Natural killer cell (primary cell): ENCODE measurements at regions not wholly inside any gene's neighbourhood (a gene's known extent, or its start where the extent isn't known, plus 50 kb on each side); places are given as distances from the start of the nearest gene placed in this dataset.

Experiments
- ATAC-seq, 3 donors: fragments of 150-1000 bp in 2 of 3; fragments of 200-7000 bp in 1 of 3; cut with Tn5 transposase; 1 replicate in 1 of 3; 2 replicates in 2 of 3; pipeline ENCODE4 v1.10.0; 2021; ENCODE audit warnings: mild to moderate bottlenecking in 2 of 3, moderate library complexity in 2 of 3
- DNase-seq, 2 donors: peaks; one replicate each; pipeline versions ENCODE4 v3.0.0 to v3.0.0-alpha.2; 2013 to 2021; ENCODE audit warnings: mixed read lengths in 1 of 2
- H3K27ac ChIP-seq: one replicate; pipeline ENCODE4 v1.5.1; 2013; ENCODE audit warnings: mild to moderate bottlenecking, low read length
- H3K27me3 ChIP-seq: one replicate; pipeline ENCODE4 v1.6.1; 2013; ENCODE audit warnings: low read length; ENCODE audit not compliant: control insufficient read depth, insufficient read depth
- H3K36me3 ChIP-seq: one replicate; pipeline ENCODE4 v1.6.1; 2013; ENCODE audit warnings: low read length; ENCODE audit not compliant: control insufficient read depth, insufficient read depth
- H3K4me1 ChIP-seq: one replicate; pipeline ENCODE4 v1.6.1; 2013; ENCODE audit warnings: low read length; ENCODE audit not compliant: control insufficient read depth, insufficient read depth
- H3K4me3 ChIP-seq: one replicate; pipeline ENCODE4 v1.5.1; 2013; ENCODE audit warnings: low read length
- H3K9me3 ChIP-seq: one replicate; pipeline ENCODE4 v1.6.1; 2013; ENCODE audit warnings: low read length; ENCODE audit not compliant: control insufficient read depth, insufficient read depth
- H3K27ac Mint-ChIP-seq, 2 donors: one replicate each; pipeline ENCODE4 v1.8.0; 2022; ENCODE audit warnings: mild to moderate bottlenecking in 2 of 2, mixed read lengths in 2 of 2, moderate library complexity in 1 of 2
- H3K27me3 Mint-ChIP-seq, 2 donors: one replicate each; pipeline ENCODE4 v1.8.0; 2022; ENCODE audit warnings: low read depth in 2 of 2, mixed read lengths in 2 of 2
- H3K36me3 Mint-ChIP-seq: one replicate; pipeline ENCODE4 v1.8.0; 2022; ENCODE audit warnings: mixed read lengths
- H3K4me1 Mint-ChIP-seq, 2 donors: one replicate each; pipeline ENCODE4 v1.8.0; 2022; ENCODE audit warnings: mixed read lengths in 2 of 2
- H3K4me3 Mint-ChIP-seq: one replicate; pipeline ENCODE4 v1.8.0; 2022; ENCODE audit warnings: mild to moderate bottlenecking, moderate library complexity, mixed read lengths
- H3K9me3 Mint-ChIP-seq, 2 donors: one replicate each; pipeline ENCODE4 v1.8.0; 2022; ENCODE audit warnings: mixed read lengths in 2 of 2
- CTCF ChIP-seq: fragments of 200-600 bp; IDR thresholded peaks from one replicate; pipeline ENCODE4 v1.8.0; 2022; ENCODE audit warnings: antibody characterized with exemption
- WGBS: methylation state at CpG from one replicate; pipeline ENCODE4 v1.1.7; 2013; ENCODE audit warnings: missing lambda C conversion rate; ENCODE audit not compliant: insufficient coverage; 5-methylcytosine and 5-hydroxymethylcytosine counted together
- intact Hi-C: fragments of 100-400 bp; cut with micrococcal nuclease; formaldehyde crosslinking; loops from one replicate; pipeline ENCODE4 v1.14.2; 2022

DNA sequence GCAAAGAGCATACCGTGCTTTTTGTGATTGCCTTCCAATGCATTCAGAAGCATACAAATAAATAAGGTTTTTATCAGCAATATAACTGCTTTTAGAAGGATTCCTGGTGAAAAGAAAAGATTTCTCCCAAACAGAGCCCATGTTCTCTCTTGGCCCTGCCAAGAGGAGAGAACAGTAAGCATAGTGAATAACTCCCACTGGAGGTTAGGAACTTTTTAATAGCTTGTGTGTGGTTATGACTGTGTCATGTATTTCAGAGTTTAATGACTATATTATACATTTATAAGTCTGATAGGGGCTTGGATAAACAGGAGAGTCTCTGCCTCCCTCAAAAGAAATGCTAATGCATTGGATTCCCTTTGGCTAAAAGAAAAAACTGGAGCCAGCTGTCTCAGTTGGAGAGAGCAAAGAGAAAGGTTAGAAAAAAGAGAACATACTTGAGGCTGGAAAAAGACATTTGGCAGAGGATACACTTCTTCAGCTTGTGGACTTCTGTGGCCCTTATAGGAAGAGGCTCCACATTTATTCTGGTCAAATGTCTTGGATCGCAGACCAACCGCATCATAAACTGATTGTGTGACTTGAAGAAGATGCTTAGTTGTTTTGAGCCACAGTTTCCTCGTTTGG lies 63.0 kb upstream of the SPRED2 start:
- H3K4me3 Mint-ChIP-seq, result no peak overlapping the region
- H3K36me3 Mint-ChIP-seq, result no peaks in the 10 kb centered on the region
- Histone ChIP-seq H3K27ac (no peak overlapping the region), H3K4me1 (no peaks in the 10 kb centered on the region), H3K9me3 (no peaks in the 10 kb centered on the region), H3K36me3 (no peaks in the 10 kb centered on the region), H3K4me3 (no peak overlapping the region), H3K27me3 (no peaks in the 10 kb centered on the region)
- no peak overlapping the region for H3K27ac Mint-ChIP-seq
- H3K27me3 Mint-ChIP-seq, result peaks cover 9 to 19% of the 10 kb centered on the region in 2 donors
- WGBS, result 100% methylated on average over 2 of the region's 4 CpGs
- DNase-seq (no peak), ATAC-seq (no peak)
- intact Hi-C loops, result no loop called here
- no peaks in the 10 kb centered on the region for H3K4me1 Mint-ChIP-seq
- H3K9me3 Mint-ChIP-seq, result no peaks in the 10 kb centered on the region
- no peak for TF ChIP-seq CTCF

GRCh38 chr2:65494078-65494477 lies 61.7 kb upstream of the SPRED2 start:
- Mint-ChIP-seq H3K4me3 (no peak overlapping the region), H3K27me3 (peaks cover 9 to 25% of the 10 kb centered on the region in 2 donors), H3K9me3 (no peaks in the 10 kb centered on the region), H3K4me1 (no peaks in the 10 kb centered on the region), H3K27ac (no peak overlapping the region), H3K36me3 (no peaks in the 10 kb centered on the region)
- intact Hi-C loops, result no loop called here
- Histone ChIP-seq H3K4me1 (no peaks in the 10 kb centered on the region), H3K9me3 (peaks cover under 1% of the 10 kb centered on the region), H3K27me3 (no peaks in the 10 kb centered on the region), H3K27ac (no peak overlapping the region), H3K4me3 (no peak overlapping the region), H3K36me3 (no peaks in the 10 kb centered on the region)
- WGBS, result 97% methylated on average over 3 of the region's 3 CpGs
- DNase-seq (no peak), ATAC-seq (no peak)
- no peak for TF ChIP-seq CTCF

DNA sequence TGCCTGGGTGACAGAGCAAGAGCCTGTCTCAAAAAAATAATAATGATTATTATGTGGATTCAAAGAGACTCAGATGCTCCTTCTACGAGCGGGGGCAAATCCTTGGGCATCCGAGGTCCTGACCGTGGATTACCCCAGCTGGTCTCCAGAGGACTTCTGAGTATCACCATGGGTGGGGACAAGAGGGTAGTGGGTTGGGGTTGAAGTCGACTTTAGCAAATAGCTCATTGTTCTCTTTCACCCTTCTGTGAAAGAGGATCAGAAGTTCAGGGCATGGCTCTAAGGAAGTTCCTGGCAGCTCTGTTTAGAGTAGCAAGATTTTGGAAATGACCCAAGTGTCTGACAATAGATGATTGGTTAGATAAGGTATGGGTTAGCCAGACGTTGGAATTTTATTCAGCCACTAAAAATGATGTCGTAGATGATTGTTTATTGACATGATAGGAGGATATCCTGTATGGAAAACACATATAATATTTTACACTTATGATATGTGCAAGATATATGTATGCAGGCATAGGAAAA lies 59.0 kb upstream of the SPRED2 start:
- H3K27ac Mint-ChIP-seq, result no peak overlapping the region
- DNase-seq (no peak), ATAC-seq (no peak)
- 65% methylated on average over 6 of the region's 7 CpGs for WGBS
- H3K36me3 Mint-ChIP-seq, result no peaks in the 10 kb centered on the region
- peaks cover 9 to 37% of the 10 kb centered on the region in 2 donors for H3K27me3 Mint-ChIP-seq
- H3K27ac ChIP-seq, result no peak overlapping the region
- no peaks in the 10 kb centered on the region for H3K4me1 Mint-ChIP-seq
- H3K27me3 ChIP-seq, result no peaks in the 10 kb centered on the region
- no peaks in the 10 kb centered on the region for H3K36me3 ChIP-seq
- H3K9me3 ChIP-seq, result peaks cover 5% of the 10 kb centered on the region
- H3K9me3 Mint-ChIP-seq, result peaks cover 0 to 2% of the 10 kb centered on the region in 2 donors
- no peak for TF ChIP-seq CTCF
- H3K4me1 ChIP-seq, result no peaks in the 10 kb centered on the region
- H3K4me3 ChIP-seq, result no peak overlapping the region
- no peak overlapping the region for H3K4me3 Mint-ChIP-seq
- intact Hi-C loops, result no loop called here

DNA sequence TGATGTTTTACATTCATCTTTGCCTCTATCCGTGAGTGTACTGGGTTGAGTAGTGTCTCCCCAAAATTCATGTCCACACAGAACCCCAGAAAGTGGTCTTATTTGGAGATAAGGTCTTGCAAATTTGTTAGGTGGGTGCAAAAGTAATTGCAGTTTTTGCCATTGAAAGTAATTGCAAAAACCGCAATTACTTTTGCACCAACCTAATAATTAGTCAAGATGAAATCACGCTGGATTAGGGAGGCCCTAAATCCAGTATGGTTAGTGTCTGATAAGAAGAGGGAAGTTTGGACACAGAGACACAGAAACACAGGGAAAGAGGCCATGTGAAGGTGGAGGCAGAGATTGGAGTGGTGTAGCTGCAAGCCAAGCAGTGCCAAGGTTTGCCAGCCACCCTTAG lies 57.8 kb upstream of the SPRED2 start:
- H3K27me3 Mint-ChIP-seq, result peaks cover 10 to 37% of the 10 kb centered on the region in 2 donors
- no peaks in the 10 kb centered on the region for H3K27me3 ChIP-seq
- no peaks in the 10 kb centered on the region for H3K4me1 Mint-ChIP-seq
- no peak for ATAC-seq
- TF ChIP-seq CTCF, result no peak
- H3K36me3 Mint-ChIP-seq, result no peaks in the 10 kb centered on the region
- no peaks in the 10 kb centered on the region for H3K4me1 ChIP-seq
- H3K4me3 Mint-ChIP-seq, result no peak overlapping the region
- no peaks in the 10 kb centered on the region for H3K36me3 ChIP-seq
- H3K9me3 ChIP-seq, result peaks cover 5% of the 10 kb centered on the region
- DNase-seq, result no peak
- H3K27ac ChIP-seq, result no peak overlapping the region
- no peak overlapping the region for H3K4me3 ChIP-seq
- WGBS, result 88% methylated on average over 2 of the region's 3 CpGs
- intact Hi-C loops, result no loop called here
- H3K27ac Mint-ChIP-seq, result no peak overlapping the region
- peaks cover 0 to 2% of the 10 kb centered on the region in 2 donors for H3K9me3 Mint-ChIP-seq
